GM18511 (cell line): ENCODE measurements at regions not wholly inside any gene's neighbourhood (a gene's known extent, or its start where the extent isn't known, plus 50 kb on each side); places are given as distances from the start of the nearest gene placed in this dataset.
"Not testable (repeated sequence)": the region's sequence is repeated elsewhere in the genome, so short reads cannot be mapped to it uniquely, and the experiment has no call there.

ENCODE experiments used
- ATAC-seq: cut with Tn5 transposase; IDR thresholded peaks from one replicate; pipeline ENCODE4 v1.9.1; 2021; ENCODE audit warnings: mild to moderate bottlenecking, moderate library complexity; ENCODE audit not compliant: unreplicated experiment

- no peak for ATAC-seq
These were observed 203.1 kb downstream of the ARHGEF9 start for GRCh38 chrX:63581906-63582305.

- ATAC-seq = no peak
These were observed 203.6 kb downstream of the ARHGEF9 start for GRCh38 chrX:63581398-63581797.

GRCh38 chrX:63576533-63576932 is 208.5 kb downstream of the ARHGEF9 start:
- ATAC-seq = no peak

GRCh38 chrX:63575700-63576099 is 209.3 kb downstream of the ARHGEF9 start:
- ATAC-seq = not testable (repeated sequence)

GRCh38 chrX:63566856-63567255 is 215.7 kb upstream of the SPIN4 start:
- ATAC-seq = no peak

GRCh38 chrX:63561425-63561824 is 210.3 kb upstream of the SPIN4 start:
- ATAC-seq = no peak

GRCh38 chrX:63560601-63561218 is 209.6 kb upstream of the SPIN4 start:
- peak; percentile 99 for ATAC-seq

GRCh38 chrX:63551856-63552255 is 200.7 kb upstream of the SPIN4 start:
- no peak for ATAC-seq

- no peak for ATAC-seq
These were observed 179.5 kb upstream of the SPIN4 start for GRCh38 chrX:63530654-63531053.

GRCh38 chrX:63529961-63530360 is 178.8 kb upstream of the SPIN4 start:
- no peak for ATAC-seq

GRCh38 chrX:63526863-63527262 is 175.7 kb upstream of the SPIN4 start:
- no peak for ATAC-seq

- no peak for ATAC-seq
These were observed 174.4 kb upstream of the SPIN4 start for GRCh38 chrX:63525491-63525890.

GRCh38 chrX:63519368-63519767 is 168.2 kb upstream of the SPIN4 start:
- not testable (repeated sequence) for ATAC-seq

- ATAC-seq = no peak
These were observed 163.5 kb upstream of the SPIN4 start for GRCh38 chrX:63514569-63515080.

- no peak for ATAC-seq
These were observed 162.9 kb upstream of the SPIN4 start for GRCh38 chrX:63513825-63514568.

- ATAC-seq = no peak
These were observed 160.2 kb upstream of the SPIN4 start for GRCh38 chrX:63511361-63511760.

GRCh38 chrX:63508668-63509067 is 157.5 kb upstream of the SPIN4 start:
- ATAC-seq = no peak

- peak; percentile 65 for ATAC-seq
These were observed 155.2 kb upstream of the SPIN4 start for GRCh38 chrX:63506320-63506719.

- ATAC-seq = no peak
These were observed 152.4 kb upstream of the SPIN4 start for GRCh38 chrX:63503541-63503940.

GRCh38 chrX:63488546-63489373 is 137.6 kb upstream of the SPIN4 start:
- no peak for ATAC-seq

GRCh38 chrX:63475200-63475599 is 124.1 kb upstream of the SPIN4 start:
- ATAC-seq = no peak

GRCh38 chrX:63471004-63471403 is 119.9 kb upstream of the SPIN4 start:
- ATAC-seq = no peak
